NCI-H446 (cell line): ENCODE measurements at regions not wholly inside any gene's neighbourhood (a gene's known extent, or its start where the extent isn't known, plus 50 kb on each side); places are given as distances from the start of the nearest gene placed in this dataset.

Experiments
- DNase-seq, 2 experiments: peaks; one replicate each; lab custom pipeline; 2025; lab: John Stamatoyannopoulos, UW

DNA sequence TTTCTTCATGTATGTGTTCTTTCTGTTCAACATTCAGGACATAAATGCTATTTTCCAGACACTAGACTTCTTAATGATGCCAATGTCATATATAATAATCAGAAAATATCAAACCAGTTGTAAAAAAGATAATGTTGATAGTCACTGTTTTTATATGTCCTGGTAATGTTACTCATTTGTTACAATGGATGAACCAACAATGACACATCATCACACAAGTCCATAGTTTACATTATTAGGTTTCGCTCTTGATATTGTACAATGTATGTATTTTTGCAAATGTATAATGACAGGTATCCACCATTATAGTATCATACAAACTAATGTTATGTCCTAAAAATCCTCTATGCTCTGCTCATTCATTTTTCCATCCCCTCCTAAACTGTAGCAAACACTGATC, 243.8 kb upstream of the CDIN1 start:
- no peak for DNase-seq

- no peak for DNase-seq
Measured at GRCh38 chr15:36344887-36345286, 234.5 kb upstream of the CDIN1 start.

GRCh38 chr15:36347272-36347858, 232.1 kb upstream of the CDIN1 start:
- DNase-seq: no peak

DNA sequence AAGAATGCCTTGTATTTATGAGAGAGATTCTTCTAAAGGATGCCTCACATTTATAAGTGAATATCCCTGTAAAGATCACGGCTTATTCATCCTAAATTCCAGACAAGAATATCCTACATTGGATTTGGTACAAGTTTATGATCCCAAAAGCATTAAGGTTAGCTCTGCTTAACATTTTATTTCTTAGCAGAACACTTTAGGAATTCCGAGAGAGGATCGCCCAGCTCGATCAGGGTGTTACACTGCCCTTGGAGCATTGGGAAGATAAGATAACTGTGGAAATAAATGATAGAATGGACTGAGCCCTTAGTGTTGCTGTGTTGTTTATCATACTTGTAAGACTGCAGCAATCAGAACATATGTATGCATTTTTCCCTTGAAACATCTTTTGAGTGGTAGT, 223.0 kb upstream of the CDIN1 start:
- DNase-seq: no peak

DNA sequence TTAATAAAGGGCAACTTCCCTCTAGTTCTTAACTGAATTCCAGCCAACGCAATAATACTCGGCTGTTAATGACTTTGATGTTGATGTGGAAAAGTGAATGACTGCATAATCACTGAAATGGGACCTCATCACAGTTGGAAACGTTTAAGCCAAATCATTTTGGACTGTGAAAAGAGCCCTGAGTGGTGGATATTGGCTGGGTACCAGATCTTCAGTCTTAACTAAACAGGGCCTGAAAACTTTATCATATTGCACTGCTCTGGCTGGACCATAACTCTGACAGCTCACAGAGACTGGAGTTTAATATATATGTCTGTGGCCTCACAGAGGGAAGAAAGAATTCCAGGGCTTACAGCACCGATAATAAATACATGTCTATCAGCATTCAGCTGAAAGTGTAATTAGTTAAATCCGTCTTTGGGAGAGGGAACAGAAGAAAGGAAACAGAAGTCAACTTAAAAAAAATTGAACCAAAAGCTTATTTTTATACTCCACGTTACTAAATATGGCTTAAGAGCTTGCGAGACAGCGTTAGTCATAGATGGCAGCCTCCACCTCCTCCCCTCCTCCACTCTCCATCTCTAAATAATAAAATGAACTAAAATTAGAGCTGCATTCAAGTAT, 222.3 kb upstream of the CDIN1 start:
- peak; percentile 38 to 75 for DNase-seq

DNA sequence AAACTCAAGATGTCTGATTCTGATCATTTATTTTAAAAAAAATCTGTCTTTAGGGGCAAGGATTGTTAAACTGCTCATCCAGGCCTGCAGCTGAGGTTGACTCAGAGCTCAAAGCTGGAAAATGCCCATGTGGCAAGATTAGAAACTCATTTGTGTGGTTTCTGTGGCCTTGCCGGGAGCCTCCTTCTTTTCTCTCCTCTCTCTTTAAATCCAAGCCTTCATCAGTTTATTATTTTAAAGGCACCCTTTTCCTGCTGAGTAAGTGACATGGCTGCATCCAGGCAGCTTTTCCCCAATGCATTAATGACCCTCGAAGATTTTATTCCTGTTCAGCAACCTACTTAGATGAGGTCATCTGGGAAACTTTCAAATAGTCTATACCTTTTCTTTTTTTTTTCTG, 221.3 kb upstream of the CDIN1 start:
- DNase-seq: no peak

DNA sequence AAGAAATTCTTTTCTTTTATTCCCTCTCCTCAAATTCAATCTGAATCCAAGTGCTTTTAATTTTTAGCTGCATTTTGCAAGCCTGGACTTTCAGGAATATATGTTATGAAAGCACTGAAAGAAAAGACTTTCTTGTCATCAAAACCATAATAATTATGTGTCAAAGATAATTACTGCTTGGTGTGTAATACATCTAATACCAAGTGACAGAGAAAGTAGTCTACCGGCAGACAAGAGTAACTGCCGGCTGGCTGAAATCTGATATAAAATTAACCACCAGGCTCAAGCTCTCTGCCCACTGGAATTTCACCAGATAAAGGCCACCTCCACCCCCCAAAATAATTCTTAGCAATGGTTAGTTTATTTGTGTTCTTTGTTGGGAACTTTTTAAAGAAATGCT, 220.9 kb upstream of the CDIN1 start:
- no peak for DNase-seq

- peak; percentile 16 to 63 for DNase-seq
Measured at GRCh38 chr15:36359286-36359685, 220.1 kb upstream of the CDIN1 start.

GRCh38 chr15:36361351-36361870, 218.0 kb upstream of the CDIN1 start:
- peak in 1 of 2 experiments; percentile 40 for DNase-seq

- no peak for DNase-seq
Measured at GRCh38 chr15:36362509-36362915, 216.9 kb upstream of the CDIN1 start.

GRCh38 chr15:36363335-36363734, 216.1 kb upstream of the CDIN1 start:
- no peak for DNase-seq

- DNase-seq: no peak
Measured at GRCh38 chr15:36364377-36364776, 215.0 kb upstream of the CDIN1 start.

DNA sequence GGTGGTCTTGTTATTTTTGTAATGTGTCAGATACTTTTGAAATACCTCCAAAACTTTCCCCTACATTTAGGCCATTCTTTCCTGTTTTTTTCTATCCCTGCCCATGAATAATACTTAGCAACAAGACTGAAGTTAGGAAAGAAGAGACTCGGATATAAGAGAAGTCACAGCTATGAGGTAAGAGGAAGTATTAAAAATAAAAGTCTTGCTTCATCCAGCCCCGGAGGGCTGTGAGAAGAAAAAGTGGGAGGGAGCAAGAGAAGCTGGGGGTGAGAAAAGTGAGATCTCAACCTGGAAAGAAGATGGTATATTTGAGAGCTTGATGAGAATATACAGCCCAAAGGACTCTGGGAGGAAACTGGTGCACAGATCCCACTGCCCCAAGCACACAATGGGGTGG, 213.5 kb upstream of the CDIN1 start:
- DNase-seq: no peak

- DNase-seq: no peak
Measured at GRCh38 chr15:36370051-36370730, 209.2 kb upstream of the CDIN1 start.

GRCh38 chr15:36370731-36371112, 208.7 kb upstream of the CDIN1 start:
- DNase-seq: no peak

DNA sequence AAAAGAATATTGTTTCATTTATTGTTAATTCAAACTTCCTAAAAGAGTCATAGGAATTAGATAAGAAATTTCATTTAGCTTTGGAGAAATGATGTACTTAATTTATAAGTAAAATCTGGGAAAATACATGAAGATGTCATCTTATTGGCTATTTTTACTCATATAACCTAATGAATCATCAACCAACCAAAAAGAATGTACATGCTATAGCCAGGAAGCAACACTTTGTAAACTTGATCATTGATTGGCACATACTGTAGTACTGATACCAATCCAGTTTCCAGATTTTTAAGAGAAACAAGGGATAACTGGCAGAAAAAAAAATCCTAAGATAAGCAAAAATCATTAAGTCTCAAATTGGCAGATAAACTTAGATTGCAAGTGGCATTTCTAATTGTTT, 207.9 kb upstream of the CDIN1 start:
- DNase-seq: no peak

- no peak for DNase-seq
Measured at GRCh38 chr15:36372968-36373367, 206.5 kb upstream of the CDIN1 start.

DNA sequence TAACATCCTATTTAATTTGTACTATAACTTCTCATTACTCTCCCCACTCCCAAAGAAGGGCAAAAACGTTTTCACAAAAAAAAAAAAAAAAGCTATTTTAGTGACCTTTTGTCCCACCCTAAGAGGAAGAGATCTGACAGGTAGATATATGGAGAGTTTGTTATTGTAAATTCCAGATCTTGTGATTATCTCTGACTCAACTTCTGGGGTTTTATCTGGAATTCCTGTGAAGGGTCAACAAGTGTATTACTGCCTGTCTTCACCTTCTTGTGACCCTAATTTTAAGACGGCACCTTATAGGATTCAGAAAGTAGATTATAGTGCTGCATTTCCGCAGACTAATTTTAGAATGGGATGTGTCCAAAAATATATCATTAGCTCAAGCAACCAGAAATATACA, 205.9 kb upstream of the CDIN1 start:
- DNase-seq: no peak

- no peak for DNase-seq
Measured at GRCh38 chr15:36389107-36389506, 190.3 kb upstream of the CDIN1 start.

GRCh38 chr15:36390491-36390890, 188.9 kb upstream of the CDIN1 start:
- no peak for DNase-seq

- no peak for DNase-seq
Measured at GRCh38 chr15:36392676-36393266, 186.7 kb upstream of the CDIN1 start.

GRCh38 chr15:36398212-36398611, 181.2 kb upstream of the CDIN1 start:
- DNase-seq: no peak

GRCh38 chr15:36399276-36399675, 180.2 kb upstream of the CDIN1 start:
- DNase-seq: no peak
